GM23338 (cell line): ENCODE measurements at regions not wholly inside any gene's neighbourhood (a gene's known extent, or its start where the extent isn't known, plus 50 kb on each side); places are given as distances from the start of the nearest gene placed in this dataset.

ENCODE experiments used
- ATAC-seq: fragments of 200-7000 bp; cut with Tn5 transposase; 3 replicates; pipeline ENCODE4 v1.9.1; 2020
- DNase-seq: peaks from one replicate; pipeline ENCODE4 v3.0.0-alpha.2; 2015; ENCODE audit warnings: low spot score
- H2AFZ ChIP-seq: fragments of 200-600 bp; sonication (generic); 2 replicates; pipeline ENCODE4 v1.8.0; 2016; ENCODE audit warnings: antibody characterized with exemption, mild to moderate bottlenecking, moderate library complexity
- H3F3A ChIP-seq: fragments of 200-600 bp; sonication (generic); replicated peaks from 2 replicates; pipeline ENCODE4 v1.8.0; 2017; ENCODE audit warnings: antibody characterized with exemption, mixed run types, low read depth
- H3K27ac ChIP-seq: fragments of 200-600 bp; sonication (generic); 2 replicates; pipeline ENCODE4 v1.6.1; 2016; ENCODE audit warnings: low read depth
- H3K27me3 ChIP-seq: fragments of 200-600 bp; sonication (generic); 2 replicates; pipeline ENCODE4 v1.8.0; 2016; ENCODE audit warnings: mild to moderate bottlenecking, mixed run types, moderate library complexity; ENCODE audit not compliant: insufficient read depth
- H3K36me3 ChIP-seq: fragments of 200-600 bp; sonication (generic); 2 replicates; pipeline ENCODE4 v1.8.0; 2016; ENCODE audit warnings: mild to moderate bottlenecking; ENCODE audit not compliant: insufficient read depth
- H3K4me1 ChIP-seq: fragments of 200-600 bp; sonication (generic); 2 replicates; pipeline ENCODE4 v1.8.0; 2016; ENCODE audit warnings: mild to moderate bottlenecking, moderate library complexity; ENCODE audit not compliant: insufficient read depth
- H3K4me2 ChIP-seq: fragments of 200-600 bp; sonication (generic); 2 replicates; pipeline ENCODE4 v1.7.1; 2017; ENCODE audit warnings: mixed run types
- H3K4me3 ChIP-seq: fragments of 200-600 bp; sonication (generic); 2 replicates; pipeline ENCODE4 v1.6.1; 2016; ENCODE audit warnings: mixed run types
- H3K79me2 ChIP-seq: fragments of 200-600 bp; sonication (generic); replicated peaks from 2 replicates; pipeline ENCODE4 v1.8.0; 2017; ENCODE audit warnings: mild to moderate bottlenecking; ENCODE audit not compliant: insufficient read depth
- H3K9me2 ChIP-seq: fragments of 200-600 bp; sonication (generic); 2 replicates; pipeline ENCODE4 v1.8.0; 2017; ENCODE audit not compliant: insufficient read depth
- H4K20me1 ChIP-seq: fragments of 200-600 bp; sonication (generic); replicated peaks from 2 replicates; pipeline ENCODE4 v1.8.0; 2017; ENCODE audit warnings: mild to moderate bottlenecking; ENCODE audit not compliant: insufficient read depth
- H3K27ac Mint-ChIP-seq: 2 replicates; pipeline ENCODE4 v1.8.0; 2020; ENCODE audit warnings: inconsistent platforms, mild to moderate bottlenecking, moderate library complexity, mixed read lengths
- H3K27me3 Mint-ChIP-seq: 3 replicates; pipeline ENCODE4 v1.8.0; 2022; ENCODE audit warnings: low read depth, mild to moderate bottlenecking, moderate library complexity, mixed read lengths, inconsistent platforms; ENCODE audit not compliant: insufficient read depth, poor library complexity
- H3K36me3 Mint-ChIP-seq: 3 replicates; pipeline ENCODE4 v1.8.0; 2021; ENCODE audit warnings: low read depth, mild to moderate bottlenecking, inconsistent platforms, moderate library complexity, mixed read lengths
- H3K4me1 Mint-ChIP-seq: 3 replicates; pipeline ENCODE4 v1.8.0; 2020; ENCODE audit warnings: mild to moderate bottlenecking, inconsistent platforms, mixed read lengths
- H3K4me3 Mint-ChIP-seq: 3 replicates; pipeline ENCODE4 v1.8.0; 2021; ENCODE audit warnings: moderate library complexity, mild to moderate bottlenecking, inconsistent platforms, mixed read lengths
- H3K9me3 Mint-ChIP-seq: 3 replicates; pipeline ENCODE4 v1.8.0; 2020; ENCODE audit warnings: moderate library complexity, mild to moderate bottlenecking, inconsistent platforms, mixed read lengths
- EZH2phosphoT487 ChIP-seq: fragments of 200-600 bp; sonication (generic); IDR thresholded peaks from one replicate; pipeline ENCODE4 v1.8.1; 2018; ENCODE audit warnings: antibody characterized with exemption; ENCODE audit not compliant: unreplicated experiment
- JUNB ChIP-seq: IDR thresholded peaks from one replicate; pipeline ENCODE4 v1.6.1; 2016; ENCODE audit warnings: antibody characterized with exemption; ENCODE audit not compliant: unreplicated experiment
- NANOG ChIP-seq: IDR thresholded peaks from 2 replicates; pipeline ENCODE4 v1.6.1; 2016; ENCODE audit warnings: antibody characterized with exemption, borderline replicate concordance
- POLR2AphosphoS5 ChIP-seq: IDR thresholded peaks from 2 replicates; pipeline ENCODE4 v1.6.1; 2016; ENCODE audit warnings: antibody characterized with exemption, low read depth
- STAT1 ChIP-seq: IDR thresholded peaks from one replicate; pipeline ENCODE4 v1.6.1; 2016; ENCODE audit warnings: antibody characterized with exemption; ENCODE audit not compliant: unreplicated experiment
- ZNF114 ChIP-seq: fragments of 250-450 bp; sonication (Bioruptor Pico); IDR thresholded peaks from 2 replicates; pipeline ENCODE4 v1.5.0; 2020; ENCODE audit warnings: mild to moderate bottlenecking, moderate library complexity
- TF ChIP-seq, protein P1 (sequence below): IDR thresholded peaks from one replicate; pipeline ENCODE4 v1.6.1; 2018; ENCODE audit warnings: antibody characterized with exemption; ENCODE audit not compliant: unreplicated experiment
- TF ChIP-seq, protein P2 (sequence below): IDR thresholded peaks from 2 replicates; pipeline ENCODE4 v1.6.1; 2016; ENCODE audit warnings: antibody characterized with exemption
- TF ChIP-seq, protein P3 (sequence below): fragments of 250-450 bp; sonication (Bioruptor Pico); IDR thresholded peaks from 2 replicates; pipeline ENCODE4 v1.5.0; 2020; ENCODE audit warnings: mild to moderate bottlenecking, moderate library complexity

DNA sequence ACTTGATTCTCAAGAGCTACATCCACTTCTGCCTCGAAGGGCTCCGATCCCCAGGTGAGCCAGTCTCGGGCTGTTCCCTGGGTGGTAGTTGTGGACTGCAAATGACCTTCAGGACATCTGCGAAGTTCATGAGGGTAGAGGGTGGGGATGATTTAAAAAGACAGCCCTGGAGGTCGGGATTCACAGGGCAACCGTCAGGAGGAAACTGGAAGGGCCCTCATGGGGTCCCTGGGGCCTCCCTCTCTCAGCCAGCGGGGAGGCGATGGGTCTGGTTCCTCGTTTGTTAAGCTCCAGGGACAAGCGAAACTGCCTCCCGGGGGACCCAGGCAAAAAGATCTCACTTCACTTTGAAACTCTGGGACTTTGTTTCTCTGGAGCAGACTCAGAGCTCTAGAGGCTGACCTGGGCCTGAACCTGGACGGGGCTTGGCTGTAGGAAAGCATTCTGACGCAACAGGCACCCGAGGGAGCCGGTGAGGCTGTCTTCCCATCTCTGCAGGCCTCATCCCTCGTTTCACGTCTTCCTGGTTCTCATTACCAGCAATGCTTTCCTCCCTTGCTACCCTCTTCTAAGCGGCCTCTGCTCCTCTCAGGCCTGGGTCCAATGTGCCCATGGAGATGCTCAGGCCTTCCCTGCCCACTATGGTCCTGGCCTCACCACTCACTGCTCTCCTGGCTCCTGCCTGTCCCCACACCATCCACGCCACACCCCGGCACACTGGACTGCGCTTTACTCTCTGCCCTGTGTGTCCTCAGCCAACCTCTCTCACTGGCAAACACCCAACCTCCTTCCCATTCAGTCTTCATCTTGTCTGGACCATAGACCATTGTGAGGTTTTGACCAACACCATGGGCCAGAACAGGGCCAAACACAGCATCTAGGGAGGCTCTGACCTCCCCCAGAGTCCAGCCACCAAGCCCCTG, 214.2 kb upstream of the TNRC6C start (continued):
- TF ChIP-seq, protein P1, sequence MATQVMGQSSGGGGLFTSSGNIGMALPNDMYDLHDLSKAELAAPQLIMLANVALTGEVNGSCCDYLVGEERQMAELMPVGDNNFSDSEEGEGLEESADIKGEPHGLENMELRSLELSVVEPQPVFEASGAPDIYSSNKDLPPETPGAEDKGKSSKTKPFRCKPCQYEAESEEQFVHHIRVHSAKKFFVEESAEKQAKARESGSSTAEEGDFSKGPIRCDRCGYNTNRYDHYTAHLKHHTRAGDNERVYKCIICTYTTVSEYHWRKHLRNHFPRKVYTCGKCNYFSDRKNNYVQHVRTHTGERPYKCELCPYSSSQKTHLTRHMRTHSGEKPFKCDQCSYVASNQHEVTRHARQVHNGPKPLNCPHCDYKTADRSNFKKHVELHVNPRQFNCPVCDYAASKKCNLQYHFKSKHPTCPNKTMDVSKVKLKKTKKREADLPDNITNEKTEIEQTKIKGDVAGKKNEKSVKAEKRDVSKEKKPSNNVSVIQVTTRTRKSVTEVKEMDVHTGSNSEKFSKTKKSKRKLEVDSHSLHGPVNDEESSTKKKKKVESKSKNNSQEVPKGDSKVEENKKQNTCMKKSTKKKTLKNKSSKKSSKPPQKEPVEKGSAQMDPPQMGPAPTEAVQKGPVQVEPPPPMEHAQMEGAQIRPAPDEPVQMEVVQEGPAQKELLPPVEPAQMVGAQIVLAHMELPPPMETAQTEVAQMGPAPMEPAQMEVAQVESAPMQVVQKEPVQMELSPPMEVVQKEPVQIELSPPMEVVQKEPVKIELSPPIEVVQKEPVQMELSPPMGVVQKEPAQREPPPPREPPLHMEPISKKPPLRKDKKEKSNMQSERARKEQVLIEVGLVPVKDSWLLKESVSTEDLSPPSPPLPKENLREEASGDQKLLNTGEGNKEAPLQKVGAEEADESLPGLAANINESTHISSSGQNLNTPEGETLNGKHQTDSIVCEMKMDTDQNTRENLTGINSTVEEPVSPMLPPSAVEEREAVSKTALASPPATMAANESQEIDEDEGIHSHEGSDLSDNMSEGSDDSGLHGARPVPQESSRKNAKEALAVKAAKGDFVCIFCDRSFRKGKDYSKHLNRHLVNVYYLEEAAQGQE: no peak

DNA sequence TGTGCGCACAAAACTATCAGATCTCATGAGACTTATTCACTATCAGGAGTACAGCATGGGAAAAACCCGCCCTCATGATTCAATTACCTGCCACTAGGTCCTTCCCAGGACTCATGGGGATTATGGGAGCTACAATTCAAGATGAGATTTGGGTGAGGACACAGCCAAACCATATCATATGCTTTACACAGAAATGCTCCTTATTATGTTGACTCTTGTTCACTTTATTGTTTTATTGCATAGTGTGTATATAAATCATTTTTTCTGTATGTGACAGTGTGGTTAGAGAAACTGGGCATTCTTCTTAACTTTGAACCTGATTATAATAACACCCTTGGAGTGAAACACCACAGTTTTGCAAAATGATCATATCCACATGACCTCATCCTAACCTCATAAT, 212.8 kb upstream of the TNRC6C start:
- no peak overlapping the region for H2AFZ ChIP-seq
- Mint-ChIP-seq H3K4me1 (peaks cover 25% of the 10 kb centered on the region), H3K9me3 (peaks cover 3% of the 10 kb centered on the region; the same call in 1 of the 3 replicates), H3K36me3 (no peaks in the 10 kb centered on the region; the same call in 2 of the 3 replicates), H3K27ac (no peak overlapping the region), H3K4me3 (no peak overlapping the region), H3K27me3 (peaks cover 18% of the 10 kb centered on the region)
- H3K27ac ChIP-seq: no peak overlapping the region
- DNase-seq (no peak), ATAC-seq (no peak)
- no peaks in the 10 kb centered on the region for H4K20me1 ChIP-seq
- no peak overlapping the region for H3K4me2 ChIP-seq
- no peaks in the 10 kb centered on the region for H3K79me2 ChIP-seq
- no peaks in the 10 kb centered on the region for H3F3A ChIP-seq
- no peaks in the 10 kb centered on the region; the same call in 1 of the 2 replicates for H3K4me1 ChIP-seq
- no peaks in the 10 kb centered on the region for H3K27me3 ChIP-seq
- H3K9me2 ChIP-seq: 0 out of 2 replicates have a peak, but pooled peaks cover 4% of the 10 kb centered on the region
- TF ChIP-seq POLR2AphosphoS5 (no peak), ZNF114 (CRISPR knock-in tag) (no peak), JUNB (no peak), NANOG (no peak), STAT1 (no peak), EZH2phosphoT487 (no peak)
- TF ChIP-seq, protein P2, sequence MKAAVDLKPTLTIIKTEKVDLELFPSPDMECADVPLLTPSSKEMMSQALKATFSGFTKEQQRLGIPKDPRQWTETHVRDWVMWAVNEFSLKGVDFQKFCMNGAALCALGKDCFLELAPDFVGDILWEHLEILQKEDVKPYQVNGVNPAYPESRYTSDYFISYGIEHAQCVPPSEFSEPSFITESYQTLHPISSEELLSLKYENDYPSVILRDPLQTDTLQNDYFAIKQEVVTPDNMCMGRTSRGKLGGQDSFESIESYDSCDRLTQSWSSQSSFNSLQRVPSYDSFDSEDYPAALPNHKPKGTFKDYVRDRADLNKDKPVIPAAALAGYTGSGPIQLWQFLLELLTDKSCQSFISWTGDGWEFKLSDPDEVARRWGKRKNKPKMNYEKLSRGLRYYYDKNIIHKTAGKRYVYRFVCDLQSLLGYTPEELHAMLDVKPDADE: no peak
- TF ChIP-seq, protein P1: no peak
- TF ChIP-seq, protein P3, sequence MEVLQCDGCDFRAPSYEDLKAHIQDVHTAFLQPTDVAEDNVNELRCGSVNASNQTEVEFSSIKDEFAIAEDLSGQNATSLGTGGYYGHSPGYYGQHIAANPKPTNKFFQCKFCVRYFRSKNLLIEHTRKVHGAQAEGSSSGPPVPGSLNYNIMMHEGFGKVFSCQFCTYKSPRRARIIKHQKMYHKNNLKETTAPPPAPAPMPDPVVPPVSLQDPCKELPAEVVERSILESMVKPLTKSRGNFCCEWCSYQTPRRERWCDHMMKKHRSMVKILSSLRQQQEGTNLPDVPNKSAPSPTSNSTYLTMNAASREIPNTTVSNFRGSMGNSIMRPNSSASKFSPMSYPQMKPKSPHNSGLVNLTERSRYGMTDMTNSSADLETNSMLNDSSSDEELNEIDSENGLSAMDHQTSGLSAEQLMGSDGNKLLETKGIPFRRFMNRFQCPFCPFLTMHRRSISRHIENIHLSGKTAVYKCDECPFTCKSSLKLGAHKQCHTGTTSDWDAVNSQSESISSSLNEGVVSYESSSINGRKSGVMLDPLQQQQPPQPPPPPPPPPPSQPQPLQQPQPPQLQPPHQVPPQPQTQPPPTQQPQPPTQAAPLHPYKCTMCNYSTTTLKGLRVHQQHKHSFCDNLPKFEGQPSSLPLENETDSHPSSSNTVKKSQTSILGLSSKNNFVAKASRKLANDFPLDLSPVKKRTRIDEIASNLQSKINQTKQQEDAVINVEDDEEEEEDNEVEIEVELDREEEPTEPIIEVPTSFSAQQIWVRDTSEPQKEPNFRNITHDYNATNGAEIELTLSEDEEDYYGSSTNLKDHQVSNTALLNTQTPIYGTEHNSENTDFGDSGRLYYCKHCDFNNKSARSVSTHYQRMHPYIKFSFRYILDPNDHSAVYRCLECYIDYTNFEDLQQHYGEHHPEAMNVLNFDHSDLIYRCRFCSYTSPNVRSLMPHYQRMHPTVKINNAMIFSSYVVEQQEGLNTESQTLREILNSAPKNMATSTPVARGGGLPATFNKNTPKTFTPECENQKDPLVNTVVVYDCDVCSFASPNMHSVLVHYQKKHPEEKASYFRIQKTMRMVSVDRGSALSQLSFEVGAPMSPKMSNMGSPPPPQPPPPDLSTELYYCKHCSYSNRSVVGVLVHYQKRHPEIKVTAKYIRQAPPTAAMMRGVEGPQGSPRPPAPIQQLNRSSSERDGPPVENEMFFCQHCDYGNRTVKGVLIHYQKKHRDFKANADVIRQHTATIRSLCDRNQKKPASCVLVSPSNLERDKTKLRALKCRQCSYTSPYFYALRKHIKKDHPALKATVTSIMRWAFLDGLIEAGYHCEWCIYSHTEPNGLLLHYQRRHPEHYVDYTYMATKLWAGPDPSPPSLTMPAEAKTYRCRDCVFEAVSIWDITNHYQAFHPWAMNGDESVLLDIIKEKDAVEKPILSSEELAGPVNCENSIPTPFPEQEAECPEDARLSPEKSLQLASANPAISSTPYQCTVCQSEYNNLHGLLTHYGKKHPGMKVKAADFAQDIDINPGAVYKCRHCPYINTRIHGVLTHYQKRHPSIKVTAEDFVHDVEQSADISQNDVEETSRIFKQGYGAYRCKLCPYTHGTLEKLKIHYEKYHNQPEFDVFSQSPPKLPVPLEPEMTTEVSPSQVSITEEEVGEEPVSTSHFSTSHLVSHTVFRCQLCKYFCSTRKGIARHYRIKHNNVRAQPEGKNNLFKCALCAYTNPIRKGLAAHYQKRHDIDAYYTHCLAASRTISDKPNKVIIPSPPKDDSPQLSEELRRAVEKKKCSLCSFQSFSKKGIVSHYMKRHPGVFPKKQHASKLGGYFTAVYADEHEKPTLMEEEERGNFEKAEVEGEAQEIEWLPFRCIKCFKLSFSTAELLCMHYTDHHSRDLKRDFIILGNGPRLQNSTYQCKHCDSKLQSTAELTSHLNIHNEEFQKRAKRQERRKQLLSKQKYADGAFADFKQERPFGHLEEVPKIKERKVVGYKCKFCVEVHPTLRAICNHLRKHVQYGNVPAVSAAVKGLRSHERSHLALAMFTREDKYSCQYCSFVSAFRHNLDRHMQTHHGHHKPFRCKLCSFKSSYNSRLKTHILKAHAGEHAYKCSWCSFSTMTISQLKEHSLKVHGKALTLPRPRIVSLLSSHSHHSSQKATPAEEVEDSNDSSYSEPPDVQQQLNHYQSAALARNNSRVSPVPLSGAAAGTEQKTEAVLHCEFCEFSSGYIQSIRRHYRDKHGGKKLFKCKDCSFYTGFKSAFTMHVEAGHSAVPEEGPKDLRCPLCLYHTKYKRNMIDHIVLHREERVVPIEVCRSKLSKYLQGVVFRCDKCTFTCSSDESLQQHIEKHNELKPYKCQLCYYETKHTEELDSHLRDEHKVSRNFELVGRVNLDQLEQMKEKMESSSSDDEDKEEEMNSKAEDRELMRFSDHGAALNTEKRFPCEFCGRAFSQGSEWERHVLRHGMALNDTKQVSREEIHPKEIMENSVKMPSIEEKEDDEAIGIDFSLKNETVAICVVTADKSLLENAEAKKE (CRISPR knock-in tag): no peak
- no peaks in the 10 kb centered on the region for H3K36me3 ChIP-seq
- no peak overlapping the region for H3K4me3 ChIP-seq
